Germinal center (tissue), 1 donor: ENCODE measurements at regions not wholly inside any gene's neighbourhood (a gene's known extent, or its start where the extent isn't known, plus 50 kb on each side); places are given as distances from the start of the nearest gene placed in this dataset.

ENCODE experiments used
- DNase-seq: peaks from one replicate; pipeline ENCODE4 v3.0.0; 2012; ENCODE audit warnings: mixed read lengths, low spot score

GRCh38 chr5:158368686-158369085 lies 509.7 kb upstream of the CLINT1 start:
- no peak for DNase-seq

GRCh38 chr5:158364367-158364766 lies 505.4 kb upstream of the CLINT1 start:
- DNase-seq = no peak

GRCh38 chr5:158354958-158355357 lies 496.0 kb upstream of the CLINT1 start:
- no peak for DNase-seq

DNA sequence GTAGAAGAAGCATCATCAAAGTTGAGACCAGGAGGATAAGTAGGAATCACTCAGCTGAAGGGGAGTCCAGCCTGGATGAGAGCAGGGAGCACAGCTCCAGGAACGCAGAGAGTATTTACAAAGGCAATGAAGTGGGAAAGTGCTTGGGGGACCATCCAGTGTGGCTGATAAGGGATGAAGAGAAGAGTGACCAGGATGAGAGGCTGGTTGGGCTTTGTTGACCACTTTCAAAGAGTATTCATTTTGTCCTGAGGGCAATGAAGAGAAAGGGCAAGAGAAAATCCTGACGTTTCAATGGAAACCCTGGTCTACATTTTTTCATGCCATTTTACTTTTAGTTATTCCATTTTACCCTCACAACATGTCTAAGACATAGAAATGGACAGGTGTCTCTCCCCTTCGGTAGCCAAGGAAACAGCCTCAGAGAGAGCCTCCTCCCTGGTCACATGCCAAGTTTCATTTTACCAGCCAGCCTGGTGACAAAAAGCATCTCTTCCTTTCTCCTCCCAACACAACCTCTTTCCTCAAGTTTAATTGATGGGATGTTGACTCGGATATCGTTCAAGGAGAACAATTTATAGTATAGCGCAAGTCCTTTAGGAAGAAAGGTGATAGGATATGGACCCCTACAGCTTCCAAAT lies 492.7 kb upstream of the CLINT1 start:
- no peak for DNase-seq

- DNase-seq = no peak
These were observed 491.0 kb upstream of the CLINT1 start for GRCh38 chr5:158349987-158350386.

DNA sequence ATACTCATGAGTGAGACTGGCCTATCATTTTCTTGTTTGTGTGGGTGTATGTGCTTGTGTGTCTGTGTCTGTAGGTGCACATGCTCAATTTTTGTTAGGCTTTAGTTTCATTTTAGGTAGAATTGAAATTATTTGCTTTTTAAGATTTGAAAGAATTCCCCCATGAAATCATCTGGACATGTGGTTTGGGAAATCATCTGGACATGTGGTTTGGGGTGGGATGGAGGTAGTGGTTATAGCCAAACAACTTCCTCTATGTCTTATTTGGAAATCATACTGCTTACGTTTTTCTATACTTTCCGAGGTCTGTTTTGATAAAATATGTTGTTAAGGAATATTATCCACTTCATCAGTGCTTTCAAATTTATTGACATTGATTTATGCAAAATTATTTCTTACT lies 485.4 kb upstream of the CLINT1 start:
- DNase-seq = no peak

DNA sequence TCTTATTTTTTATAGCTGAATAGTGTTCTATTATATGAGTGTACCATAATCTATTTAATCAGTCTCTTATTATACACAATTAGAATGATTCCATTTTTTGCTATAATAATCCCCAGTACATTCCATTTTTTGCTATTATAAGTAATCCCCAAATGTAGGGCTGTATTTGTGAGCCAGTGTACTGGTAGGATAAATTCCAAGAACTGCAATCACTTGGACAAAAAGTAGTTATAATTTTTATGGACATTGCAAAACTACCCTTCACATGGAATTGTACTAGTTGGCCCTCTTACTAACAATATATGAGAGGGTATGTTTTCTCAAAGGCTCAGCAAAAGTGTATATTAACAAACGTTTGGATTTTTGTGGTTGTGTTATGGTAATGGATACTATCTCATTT lies 481.7 kb upstream of the CLINT1 start:
- no peak for DNase-seq

DNA sequence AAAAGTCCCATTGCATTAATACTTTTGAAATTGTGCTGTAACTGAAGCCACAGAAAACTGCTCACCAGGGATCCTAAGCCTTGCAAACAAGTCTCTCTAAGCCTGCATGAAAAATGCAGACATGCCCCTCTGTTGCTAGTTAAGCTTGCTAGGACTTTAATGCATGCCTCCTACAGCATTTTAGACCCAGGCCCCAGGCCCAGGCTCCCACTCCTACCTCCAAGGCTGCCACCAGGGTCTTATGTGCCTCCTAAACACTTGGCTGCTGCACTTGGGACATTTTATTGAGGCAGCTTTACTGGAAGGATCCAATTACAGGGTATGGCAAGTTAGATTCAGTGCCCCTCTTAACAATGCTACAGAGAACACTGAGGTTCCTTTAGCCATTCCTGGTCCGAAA lies 467.3 kb upstream of the CLINT1 start:
- DNase-seq = no peak

GRCh38 chr5:158324236-158324635 lies 465.3 kb upstream of the CLINT1 start:
- no peak for DNase-seq

DNA sequence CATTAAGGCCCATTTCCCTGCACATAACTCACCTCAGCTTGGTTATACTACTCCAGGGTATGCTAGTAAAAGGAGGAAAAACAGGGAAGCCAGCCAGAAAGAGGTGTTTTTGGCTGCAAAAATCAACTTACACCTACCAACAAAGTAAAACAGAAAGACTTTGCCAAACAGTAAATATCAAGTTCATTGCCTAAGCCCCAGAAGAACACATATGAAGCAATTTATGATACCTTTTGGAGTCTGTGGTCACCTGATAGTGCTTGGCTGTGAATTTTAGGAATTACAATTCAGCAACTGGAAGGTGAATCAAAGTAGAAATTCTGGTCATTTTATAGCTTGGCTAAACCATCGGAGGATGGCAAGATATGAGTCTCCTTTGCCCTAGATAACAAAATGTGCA lies 463.7 kb upstream of the CLINT1 start:
- DNase-seq = no peak

DNA sequence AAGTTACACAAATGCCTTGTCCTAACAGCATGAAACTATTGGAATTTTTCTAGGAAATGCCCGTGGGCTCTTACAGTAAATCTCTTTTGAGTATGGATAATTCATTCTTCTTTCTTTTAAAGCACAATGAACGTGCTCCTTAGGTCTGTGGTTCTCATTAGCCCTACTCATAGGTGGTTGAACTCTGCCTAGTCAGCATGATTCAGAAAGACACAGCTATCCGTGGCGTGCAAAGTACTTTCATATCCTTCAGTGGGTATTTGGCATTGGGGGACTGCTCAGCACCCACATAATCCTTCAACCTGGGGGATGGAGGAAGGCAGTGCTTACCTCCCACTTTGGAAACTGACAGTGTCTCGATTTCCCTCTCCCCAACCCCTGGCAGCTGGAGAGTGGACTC lies 462.0 kb upstream of the CLINT1 start:
- DNase-seq = no peak

DNA sequence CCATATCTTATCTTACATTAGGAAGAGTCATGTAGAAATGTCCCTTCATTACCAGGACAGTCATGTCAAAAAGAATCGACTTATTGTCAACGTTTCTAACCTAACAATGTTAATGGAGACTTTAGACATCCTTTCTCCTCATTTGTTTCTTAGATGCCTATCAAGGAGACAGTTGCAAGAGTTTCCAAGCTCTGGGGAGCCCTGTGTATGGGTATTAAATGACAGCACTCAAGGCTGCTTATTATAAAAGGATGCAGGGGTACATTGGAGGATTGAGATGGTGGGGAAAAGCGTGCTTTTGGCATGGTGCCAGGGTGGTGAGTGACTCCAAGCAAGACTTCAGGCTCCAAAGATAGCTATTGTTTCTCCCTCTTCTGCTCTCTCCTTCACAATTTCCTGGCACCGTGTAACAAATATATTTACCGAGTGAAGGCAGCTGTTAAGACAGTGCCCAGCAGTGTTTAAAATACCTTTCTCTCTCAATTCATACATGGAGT lies 461.3 kb upstream of the CLINT1 start:
- no peak for DNase-seq

DNA sequence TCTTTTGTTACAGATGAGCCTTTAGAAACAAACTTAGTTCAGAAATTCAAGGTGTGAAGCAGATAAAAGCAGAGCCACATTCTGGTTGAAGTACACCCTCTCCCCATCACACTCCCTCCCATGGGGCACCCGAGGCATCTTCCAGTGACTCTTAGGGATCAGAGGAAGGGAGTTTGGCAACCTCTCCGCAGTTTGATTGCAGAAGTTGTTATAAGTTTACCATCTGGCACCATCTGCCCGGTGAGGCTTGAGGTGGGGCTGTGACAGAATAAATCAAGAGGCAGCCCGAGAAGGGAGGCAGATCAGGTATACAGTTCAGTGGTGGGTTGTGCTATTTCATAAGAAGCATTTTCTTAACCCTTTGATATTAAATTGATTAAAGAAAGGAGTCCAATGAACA lies 458.6 kb upstream of the CLINT1 start:
- no peak for DNase-seq

DNA sequence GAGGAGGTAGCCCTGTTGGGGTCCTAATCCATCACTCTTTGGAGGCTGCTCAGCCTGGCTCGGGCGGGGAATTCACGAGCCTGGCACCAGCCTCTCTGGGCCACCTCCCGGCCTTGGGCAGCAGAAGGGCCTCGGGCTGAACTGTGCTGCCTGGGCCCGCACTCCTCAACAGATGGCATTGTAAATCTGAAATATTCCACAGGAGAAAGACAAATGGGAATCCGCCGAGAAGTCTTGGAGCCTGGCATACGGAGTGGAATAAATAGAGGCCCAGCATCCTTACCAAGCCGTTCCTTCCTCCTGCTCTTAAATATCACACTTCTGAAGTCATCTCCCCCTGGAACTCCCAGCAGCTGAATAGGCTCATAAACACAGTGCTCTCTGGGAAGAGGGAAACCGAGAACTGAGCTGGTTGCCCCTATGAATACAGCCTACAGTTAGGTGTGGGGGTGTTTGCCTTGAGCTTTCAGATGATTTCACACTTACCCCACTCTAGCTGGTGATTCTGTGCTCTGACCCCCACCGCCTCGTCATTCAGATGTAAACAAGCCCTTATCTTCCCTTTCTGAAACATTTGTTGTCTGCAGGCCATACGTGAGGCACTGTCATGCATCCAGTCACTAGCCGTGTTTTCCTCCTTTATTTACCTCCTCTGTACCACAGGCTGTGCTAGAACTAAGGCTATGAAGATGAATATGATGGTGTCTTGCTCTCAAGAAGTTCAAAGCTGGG lies 455.0 kb upstream of the CLINT1 start:
- no peak for DNase-seq

DNA sequence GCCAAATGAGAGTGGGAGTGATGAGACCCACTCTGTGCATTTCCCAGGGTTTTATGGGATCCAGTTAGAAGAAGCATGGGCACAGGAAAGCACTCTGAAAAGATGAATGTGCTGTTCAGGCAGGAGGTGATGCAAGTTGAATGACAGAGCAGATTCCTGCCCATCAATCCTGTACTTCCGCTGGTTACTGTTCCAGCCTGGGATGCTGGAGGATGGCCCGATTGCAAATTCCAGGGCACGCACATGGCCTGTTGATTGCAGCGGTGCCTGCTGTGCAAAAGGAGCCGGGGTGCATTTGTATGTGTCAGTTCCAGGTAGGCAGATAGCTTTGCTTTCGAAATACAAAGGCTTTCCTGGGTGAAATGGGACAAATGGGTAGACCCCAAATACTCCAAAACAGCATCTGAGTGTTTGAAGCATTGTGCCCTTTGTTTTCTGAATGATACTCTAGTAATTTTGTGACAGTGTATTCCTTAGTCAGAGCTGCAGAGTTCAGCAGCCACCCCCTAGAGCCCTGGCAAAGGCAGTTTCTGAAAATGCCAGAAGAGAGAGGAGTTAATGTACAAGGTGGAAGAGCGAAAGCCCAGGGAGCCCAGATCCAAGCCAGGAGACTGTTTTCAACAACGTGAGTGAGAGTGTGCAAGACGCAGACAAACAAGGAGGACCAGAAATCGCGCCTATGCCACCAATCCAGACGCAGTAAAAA lies 454.2 kb upstream of the CLINT1 start:
- DNase-seq = no peak

DNA sequence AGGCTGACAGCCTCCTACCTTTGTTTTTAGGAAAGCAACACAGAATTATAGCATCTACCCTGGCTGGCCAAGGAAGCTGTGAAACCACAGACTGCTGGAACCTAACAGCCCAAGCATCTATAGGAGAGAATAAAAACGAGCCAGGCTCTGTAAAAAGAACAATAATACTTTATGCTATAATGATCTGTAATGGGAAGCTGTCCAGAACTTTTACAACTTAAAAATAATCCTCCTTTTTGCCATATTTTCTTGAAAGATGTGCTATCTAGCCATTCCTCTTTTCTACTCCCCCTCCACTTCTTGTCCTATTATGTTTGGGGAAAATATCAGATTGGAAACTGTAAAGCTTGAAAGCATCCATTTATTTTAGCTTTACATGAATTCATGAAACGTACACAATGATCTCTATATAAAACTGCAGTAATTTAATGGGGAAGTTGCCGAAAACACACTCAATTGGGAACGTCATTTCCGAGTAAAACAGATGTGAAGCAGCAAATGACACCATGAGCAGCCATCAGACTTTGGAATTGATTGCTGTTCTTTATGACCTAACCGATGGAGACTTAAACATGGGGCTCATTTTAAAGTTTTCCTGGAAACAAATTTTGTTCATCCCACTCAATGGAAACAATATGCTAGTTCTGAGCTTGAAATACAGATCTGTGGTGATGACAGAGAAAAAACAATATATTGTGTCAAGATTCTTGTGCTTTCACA lies 450.3 kb upstream of the CLINT1 start:
- no peak for DNase-seq

- no peak for DNase-seq
These were observed 449.6 kb upstream of the CLINT1 start for GRCh38 chr5:158308429-158309025.

GRCh38 chr5:158305861-158306260 lies 446.9 kb upstream of the CLINT1 start:
- no peak for DNase-seq

DNA sequence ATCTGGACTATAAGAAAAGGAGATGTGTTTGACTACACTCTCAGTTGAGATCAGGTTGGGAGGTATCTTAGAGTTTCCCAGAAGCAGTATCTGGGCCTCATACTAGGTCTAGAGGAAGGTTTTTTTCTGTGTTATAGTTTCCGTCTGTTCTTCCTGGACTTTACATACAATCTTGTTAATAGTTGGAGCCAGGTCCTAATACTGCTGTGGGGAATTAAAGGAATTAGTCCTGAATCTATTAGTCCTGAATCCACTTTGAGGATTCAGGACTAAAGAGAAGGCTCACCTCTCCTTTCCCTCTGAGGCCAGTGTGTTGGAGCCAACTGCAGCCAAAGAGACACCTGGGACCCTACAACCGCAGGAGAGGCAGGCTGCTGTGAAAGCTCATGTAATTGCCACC lies 445.7 kb upstream of the CLINT1 start:
- no peak for DNase-seq

DNA sequence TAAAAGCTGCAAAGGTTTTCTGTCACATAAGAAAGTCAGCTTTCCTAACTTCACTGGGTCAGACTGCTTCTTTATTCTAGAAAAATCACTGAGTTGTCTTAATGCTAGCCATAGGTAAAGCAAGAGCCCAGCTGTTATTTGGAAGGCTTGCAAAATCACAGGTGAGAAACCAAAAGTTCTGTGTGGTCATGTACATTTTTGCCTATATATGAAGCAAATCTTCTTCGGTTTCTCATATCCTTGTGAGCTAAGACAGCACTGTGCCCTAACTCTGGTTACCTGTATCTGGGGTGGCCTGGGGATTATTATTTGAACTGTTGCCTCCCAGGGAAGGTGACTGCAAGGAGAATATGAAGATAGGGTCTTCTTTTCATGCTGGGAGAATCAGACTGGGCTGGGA lies 444.9 kb upstream of the CLINT1 start:
- DNase-seq = no peak

DNA sequence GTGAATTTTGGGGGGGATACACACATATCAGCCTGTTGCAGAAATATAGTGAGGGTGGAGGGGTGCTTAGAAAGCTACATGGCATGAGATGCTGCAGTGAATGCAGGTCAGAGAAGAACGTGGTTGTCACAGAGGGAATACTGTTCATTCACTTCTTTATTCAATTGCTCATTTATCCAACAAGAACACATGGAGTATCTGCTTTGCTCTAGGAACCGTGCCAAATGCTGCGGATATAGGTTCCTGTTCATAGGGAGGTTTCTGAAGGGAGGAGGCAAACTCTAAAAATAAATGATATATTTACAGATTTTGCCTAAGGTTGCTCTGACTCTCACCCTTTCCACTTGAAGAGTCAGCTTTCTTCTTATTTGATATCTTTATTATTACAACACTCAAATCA lies 444.3 kb upstream of the CLINT1 start:
- no peak for DNase-seq

DNA sequence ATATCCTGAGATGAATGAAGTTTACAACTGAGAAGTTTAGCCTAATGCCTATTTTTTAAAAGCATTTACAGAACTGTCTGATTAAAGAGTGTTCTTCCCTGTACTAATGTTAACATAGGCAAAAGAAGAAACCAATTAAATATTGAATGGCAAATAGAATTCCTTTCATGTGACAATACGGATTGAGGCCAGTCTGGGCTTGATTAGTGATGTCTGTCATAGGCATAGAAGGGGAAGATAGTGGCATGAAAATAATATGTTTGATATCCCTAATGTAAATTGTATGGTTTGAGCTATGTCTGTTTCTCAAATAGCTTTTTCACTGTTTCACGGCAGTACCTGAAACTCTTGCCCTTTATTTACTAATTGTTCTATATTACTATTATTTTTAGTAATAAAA lies 443.1 kb upstream of the CLINT1 start:
- no peak for DNase-seq
